ENCODE measurements at regions not wholly inside any gene's neighbourhood (a gene's known extent, or its start where the extent isn't known, plus 50 kb on each side); places are given as distances from the start of the nearest gene placed in this dataset.

- no peak for TF ChIP-seq CTCF (IDR thresholded peaks at IDR 0.05; ENCODE audit: poor library complexity)
- no peak for TF ChIP-seq EZH2 (IDR thresholded peaks at IDR 0.05; ENCODE audit: borderline replicate concordance)
These were observed 144.6 kb upstream of the ZPLD1 start for GRCh38 chr3:102290241-102290640.
